NT2/D1 (cell line): ENCODE measurements at regions not wholly inside any gene's neighbourhood (a gene's known extent, or its start where the extent isn't known, plus 50 kb on each side); places are given as distances from the start of the nearest gene placed in this dataset.
"Not testable (repeated sequence)": the region's sequence is repeated elsewhere in the genome, so short reads cannot be mapped to it uniquely, and the experiment has no call there.

ENCODE experiments used
- DNase-seq: peaks from one replicate; pipeline ENCODE4 v3.0.0-alpha.2; 2011; ENCODE audit warnings: low read depth, low spot score
- H3K27me3 ChIP-seq: 2 replicates; pipeline ENCODE4 v1.6.0; 2011; ENCODE audit warnings: mild to moderate bottlenecking; ENCODE audit not compliant: insufficient read length, insufficient read depth
- H3K36me3 ChIP-seq: 2 replicates; pipeline ENCODE4 v1.6.1; 2011; ENCODE audit warnings: mild to moderate bottlenecking, low read length, mixed read lengths; ENCODE audit not compliant: insufficient read depth, insufficient read length
- H3K4me1 ChIP-seq: 2 replicates; pipeline ENCODE4 v1.5.1; 2011; ENCODE audit not compliant: insufficient read depth, insufficient read length
- H3K4me3 ChIP-seq: 2 replicates; pipeline ENCODE4 v1.5.1; 2011; ENCODE audit warnings: low read depth; ENCODE audit not compliant: insufficient read length
- H3K9ac ChIP-seq: 2 replicates; pipeline ENCODE4 v1.6.0; 2011; ENCODE audit warnings: low read depth; ENCODE audit not compliant: insufficient read length
- H3K9me3 ChIP-seq: 2 replicates; pipeline ENCODE4 v1.5.1; 2011; ENCODE audit warnings: mild to moderate bottlenecking, low read length; ENCODE audit not compliant: insufficient read depth
- SUZ12 ChIP-seq: IDR thresholded peaks from 2 replicates; pipeline ENCODE4 v1.6.1; 2011; ENCODE audit not compliant: insufficient read length, insufficient read depth; ENCODE audit errors: extremely low read depth
- YY1 ChIP-seq: IDR thresholded peaks from 2 replicates; pipeline ENCODE4 v1.6.1; 2011; ENCODE audit not compliant: insufficient read length, insufficient read depth
- ZNF274 ChIP-seq: IDR thresholded peaks from 2 replicates; pipeline ENCODE4 v1.6.1; 2011; ENCODE audit warnings: mild to moderate bottlenecking, low read depth, low read length

DNA sequence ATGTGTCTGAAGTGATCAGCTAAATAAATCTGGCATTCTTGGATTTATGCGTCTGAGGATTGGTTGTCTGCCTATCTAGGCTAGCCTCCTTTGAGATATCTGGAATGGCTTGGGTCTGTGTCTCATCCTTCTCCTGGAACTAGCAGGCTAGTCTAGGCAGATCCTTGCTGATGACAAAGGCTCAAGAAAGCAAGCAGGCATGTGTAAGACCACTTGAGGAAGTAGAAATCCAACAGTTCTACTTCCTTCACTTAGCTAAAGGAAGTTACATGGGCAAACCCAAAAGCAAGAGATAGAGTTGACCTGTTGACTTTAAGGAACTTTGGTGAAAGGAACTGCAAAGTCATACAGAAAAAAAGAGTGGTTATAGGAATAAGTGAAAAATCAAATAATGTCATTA lies 672.6 kb downstream of the MAFB start:
- Histone ChIP-seq H3K9ac (no peak overlapping the region), H3K27me3 (no peaks in the 10 kb centered on the region), H3K4me1 (no peaks in the 10 kb centered on the region), H3K9me3 (no peaks in the 10 kb centered on the region), H3K36me3 (no peaks in the 10 kb centered on the region), H3K4me3 (no peak overlapping the region)
- DNase-seq = no peak
- TF ChIP-seq SUZ12 (no peak), YY1 (no peak), ZNF274 (no peak)

- DNase-seq, H3K4me3 ChIP-seq, H3K9ac ChIP-seq, H3K9me3 ChIP-seq, H3K36me3 ChIP-seq, H3K27me3 ChIP-seq, H3K4me1 ChIP-seq: not testable (repeated sequence)
Observed at GRCh38 chr20:40012026-40012425, 677.0 kb downstream of the MAFB start.

- Histone ChIP-seq H3K9me3 (no peaks in the 10 kb centered on the region; the same call in 1 of the 2 replicates), H3K4me1 (no peaks in the 10 kb centered on the region), H3K4me3 (no peak overlapping the region), H3K27me3 (no peaks in the 10 kb centered on the region), H3K36me3 (no peaks in the 10 kb centered on the region), H3K9ac (no peak overlapping the region)
- TF ChIP-seq YY1 (no peak), SUZ12 (no peak), ZNF274 (no peak)
- DNase-seq = no peak
Observed at GRCh38 chr20:40010483-40010882, 678.6 kb downstream of the MAFB start.

DNA sequence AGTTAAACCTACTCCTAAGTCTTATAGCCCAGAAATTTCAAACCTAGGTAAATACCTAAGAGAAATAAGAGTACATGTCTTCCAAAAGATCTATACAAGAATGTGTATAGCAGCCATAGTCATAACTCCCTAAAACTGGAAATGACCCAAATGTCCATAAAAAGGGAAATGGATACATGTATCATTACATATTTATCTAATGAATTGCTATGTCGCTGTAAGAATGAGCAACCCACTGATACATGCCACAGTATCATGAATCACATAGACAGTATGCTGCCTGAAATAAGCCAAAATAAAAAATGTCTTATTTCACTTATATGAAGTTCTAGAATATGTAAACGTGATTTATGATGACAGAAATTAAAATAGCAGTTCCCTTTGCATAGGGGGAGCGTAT lies 679.5 kb downstream of the MAFB start:
- TF ChIP-seq SUZ12 (no peak), YY1 (no peak), ZNF274 (no peak)
- no peak overlapping the region for H3K9ac ChIP-seq
- H3K4me3 ChIP-seq = no peak overlapping the region
- H3K9me3 ChIP-seq = no peaks in the 10 kb centered on the region; the same call in 1 of the 2 replicates
- DNase-seq = no peak
- no peaks in the 10 kb centered on the region for H3K4me1 ChIP-seq
- H3K36me3 ChIP-seq = no peaks in the 10 kb centered on the region
- no peaks in the 10 kb centered on the region for H3K27me3 ChIP-seq

DNA sequence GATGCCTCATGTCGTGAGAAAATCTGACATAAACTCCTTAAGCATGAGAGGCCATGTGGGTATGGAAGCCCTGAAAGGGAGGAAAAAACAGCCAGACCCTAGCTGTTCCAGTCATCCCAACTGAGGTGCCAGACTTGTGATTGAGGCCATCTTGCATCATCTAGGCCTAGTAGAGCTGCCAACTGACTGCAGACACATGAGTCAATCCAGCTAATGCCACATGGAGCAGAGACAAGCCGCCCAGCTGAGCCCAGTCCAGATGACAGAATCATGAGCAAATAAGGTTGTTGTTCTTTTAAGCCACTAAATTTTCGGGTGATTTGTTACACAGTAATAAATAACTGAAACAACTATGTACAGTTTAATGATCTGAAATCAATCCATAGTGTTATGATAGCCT lies 680.9 kb downstream of the MAFB start:
- TF ChIP-seq ZNF274 (no peak), SUZ12 (no peak), YY1 (no peak)
- H3K9me3 ChIP-seq = no peaks in the 10 kb centered on the region; the same call in 1 of the 2 replicates
- no peak for DNase-seq

DNA sequence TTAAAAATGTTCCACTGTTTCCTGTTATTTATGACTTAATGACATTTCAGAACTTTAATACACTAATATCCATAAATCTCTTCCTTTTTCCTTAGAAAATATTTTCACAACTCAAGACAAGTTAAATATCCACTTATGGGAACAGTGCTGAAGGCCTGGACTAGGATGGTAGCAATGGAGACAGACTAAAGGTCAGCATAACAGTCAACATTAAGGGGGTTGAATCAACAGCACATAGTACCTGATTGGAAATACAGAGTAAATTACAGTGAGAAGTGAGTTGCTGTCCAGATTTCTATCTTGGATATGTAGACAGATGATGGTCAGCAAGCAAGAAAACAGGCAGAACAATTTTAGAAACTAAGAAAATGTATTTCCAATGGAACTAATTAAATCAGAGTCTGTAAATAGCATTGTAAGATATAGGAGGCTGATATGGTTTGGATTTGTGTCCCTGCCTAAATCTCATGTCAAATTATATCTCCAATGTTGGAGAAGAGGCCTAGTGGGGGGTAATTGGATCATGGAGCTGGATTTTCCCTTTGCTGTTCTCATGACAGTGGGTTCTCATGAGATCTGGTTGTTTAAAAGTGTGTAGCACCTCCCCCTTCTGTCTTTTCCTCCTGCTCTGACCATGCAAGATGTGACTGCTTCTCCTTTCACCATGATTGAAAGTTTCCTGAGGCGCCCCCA lies 682.7 kb downstream of the MAFB start:
- no peak for DNase-seq
- TF ChIP-seq SUZ12 (no peak), YY1 (no peak), ZNF274 (no peak)
- Histone ChIP-seq H3K4me1 (no peaks in the 10 kb centered on the region), H3K4me3 (no peak overlapping the region), H3K36me3 (no peaks in the 10 kb centered on the region), H3K9me3 (no peaks in the 10 kb centered on the region; the same call in 1 of the 2 replicates), H3K27me3 (no peaks in the 10 kb centered on the region), H3K9ac (no peak overlapping the region)

More for the DNA sequence above, 680.9 kb downstream of the MAFB start:
- Histone ChIP-seq H3K4me3 (no peak overlapping the region), H3K4me1 (no peaks in the 10 kb centered on the region), H3K27me3 (no peaks in the 10 kb centered on the region), H3K9ac (no peak overlapping the region), H3K36me3 (no peaks in the 10 kb centered on the region)

DNA sequence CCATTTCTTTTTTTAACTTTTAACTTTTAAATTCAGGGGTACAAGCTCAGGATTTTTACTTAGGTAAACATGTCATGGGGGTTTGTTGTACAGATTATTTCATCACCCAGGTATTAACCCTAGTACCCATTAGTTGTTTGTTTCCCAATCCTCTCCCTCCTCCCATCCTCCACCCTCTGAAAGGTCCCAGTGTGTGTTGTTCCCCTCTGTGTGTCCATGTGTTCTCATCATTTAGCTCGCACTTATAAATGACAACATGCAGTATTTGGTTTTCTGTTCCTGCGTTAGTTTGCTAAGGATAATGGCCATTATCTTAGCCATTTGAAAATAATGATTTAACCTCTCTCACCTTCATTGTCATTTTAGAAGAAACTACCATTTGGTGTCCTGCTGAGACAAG lies 684.9 kb downstream of the MAFB start:
- not testable (repeated sequence) for H3K27me3 ChIP-seq, H3K4me3 ChIP-seq, H3K9me3 ChIP-seq, DNase-seq, H3K36me3 ChIP-seq, H3K4me1 ChIP-seq, H3K9ac ChIP-seq

DNA sequence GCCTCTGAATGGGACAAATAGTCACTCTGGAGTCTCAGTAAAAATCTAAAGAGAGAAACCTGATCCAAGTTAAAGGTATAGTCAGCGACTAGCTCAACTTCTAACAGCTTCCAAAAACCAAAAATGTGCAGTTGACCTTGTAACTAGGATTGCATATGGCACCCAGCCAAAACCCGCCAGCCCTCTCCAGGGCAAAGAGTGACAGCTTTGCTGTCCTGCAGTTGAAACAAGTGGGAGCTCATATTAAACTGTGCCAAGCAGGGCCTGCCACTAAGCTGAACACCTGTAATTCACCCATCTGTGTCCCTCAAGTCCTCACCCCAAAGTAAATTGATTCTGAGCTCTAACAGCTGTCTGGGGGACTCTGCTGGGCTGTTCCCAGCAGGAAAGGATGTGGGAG lies 695.3 kb downstream of the MAFB start:
- TF ChIP-seq ZNF274 (no peak), YY1 (no peak), SUZ12 (no peak)
- Histone ChIP-seq H3K4me3 (no peak overlapping the region), H3K9ac (no peak overlapping the region), H3K27me3 (no peaks in the 10 kb centered on the region), H3K4me1 (no peaks in the 10 kb centered on the region), H3K9me3 (peaks cover 3% of the 10 kb centered on the region; the same call in 1 of the 2 replicates), H3K36me3 (no peaks in the 10 kb centered on the region)
- no peak for DNase-seq
